HG03432 (cell line): ENCODE measurements at regions not wholly inside any gene's neighbourhood (a gene's known extent, or its start where the extent isn't known, plus 50 kb on each side); places are given as distances from the start of the nearest gene placed in this dataset.
"Not testable (repeated sequence)": the region's sequence is repeated elsewhere in the genome, so short reads cannot be mapped to it uniquely, and the experiment has no call there.

Experiments
- ATAC-seq: cut with Tn5 transposase; IDR thresholded peaks from one replicate; pipeline ENCODE4 v1.9.1; 2021; ENCODE audit warnings: mild to moderate bottlenecking, moderate library complexity; ENCODE audit not compliant: unreplicated experiment

- ATAC-seq: no peak
These were observed 379.6 kb upstream of the PDZRN3 start for GRCh38 chr3:74004386-74004785.

GRCh38 chr3:74003734-74004133 is 379.0 kb upstream of the PDZRN3 start:
- no peak for ATAC-seq

GRCh38 chr3:74001436-74001835 is 376.7 kb upstream of the PDZRN3 start:
- no peak for ATAC-seq

GRCh38 chr3:74000725-74001124 is 376.0 kb upstream of the PDZRN3 start:
- ATAC-seq: no peak

GRCh38 chr3:73999501-73999900 is 374.8 kb upstream of the PDZRN3 start:
- ATAC-seq: no peak

GRCh38 chr3:73990691-73991090 is 365.9 kb upstream of the PDZRN3 start:
- ATAC-seq: not testable (repeated sequence)

- no peak for ATAC-seq
These were observed 342.0 kb upstream of the PDZRN3 start for GRCh38 chr3:73966733-73967132.

- no peak for ATAC-seq
These were observed 340.1 kb upstream of the PDZRN3 start for GRCh38 chr3:73964818-73965217.

- ATAC-seq: no peak
These were observed 330.8 kb upstream of the PDZRN3 start for GRCh38 chr3:73955494-73956070.

- ATAC-seq: no peak
These were observed 329.8 kb upstream of the PDZRN3 start for GRCh38 chr3:73954506-73954905.

GRCh38 chr3:73952781-73953180 is 328.0 kb upstream of the PDZRN3 start:
- ATAC-seq: no peak

- no peak for ATAC-seq
These were observed 326.3 kb upstream of the PDZRN3 start for GRCh38 chr3:73950865-73951558.

GRCh38 chr3:73945541-73945940 is 320.8 kb upstream of the PDZRN3 start:
- no peak for ATAC-seq

GRCh38 chr3:73939985-73940384 is 315.2 kb upstream of the PDZRN3 start:
- no peak for ATAC-seq

GRCh38 chr3:73933585-73933984 is 308.8 kb upstream of the PDZRN3 start:
- no peak for ATAC-seq

GRCh38 chr3:73927203-73927570 is 302.4 kb upstream of the PDZRN3 start:
- ATAC-seq: no peak

- no peak for ATAC-seq
These were observed 301.8 kb upstream of the PDZRN3 start for GRCh38 chr3:73926360-73927202.

GRCh38 chr3:73925011-73925410 is 300.3 kb upstream of the PDZRN3 start:
- no peak for ATAC-seq

- no peak for ATAC-seq
These were observed 299.3 kb upstream of the PDZRN3 start for GRCh38 chr3:73924048-73924447.

GRCh38 chr3:73917643-73918042 is 292.9 kb upstream of the PDZRN3 start:
- no peak for ATAC-seq

GRCh38 chr3:73915886-73916285 is 291.1 kb upstream of the PDZRN3 start:
- ATAC-seq: no peak

GRCh38 chr3:73908218-73908617 is 283.5 kb upstream of the PDZRN3 start:
- ATAC-seq: no peak
